H9 (cell line): ENCODE measurements at regions not wholly inside any gene's neighbourhood (a gene's known extent, or its start where the extent isn't known, plus 50 kb on each side); places are given as distances from the start of the nearest gene placed in this dataset.

Experiments
- DNase-seq: peaks from one replicate; pipeline ENCODE4 v3.0.0-alpha.2; 2017
- H2AFZ ChIP-seq: one replicate; pipeline ENCODE4 v1.6.1; 2013; ENCODE audit warnings: mild to moderate bottlenecking, low read length, control low read depth, moderate library complexity
- H2AK5ac ChIP-seq: 2 replicates; pipeline ENCODE4 v1.6.1; 2013; ENCODE audit warnings: low read length, control low read depth, mixed read lengths; ENCODE audit not compliant: insufficient read length
- H2BK120ac ChIP-seq: one replicate; pipeline ENCODE4 v1.6.1; 2013; ENCODE audit warnings: low read depth, mild to moderate bottlenecking, low read length, control low read depth, inconsistent platforms; ENCODE audit not compliant: poor library complexity, severe bottlenecking
- H2BK12ac ChIP-seq: 2 replicates; pipeline ENCODE4 v1.6.1; 2013; ENCODE audit warnings: low read length, control low read depth, mixed read lengths, low read depth; ENCODE audit not compliant: insufficient read length
- H2BK15ac ChIP-seq: 2 replicates; pipeline ENCODE4 v1.6.1; 2013; ENCODE audit warnings: low read depth, low read length, control low read depth
- H2BK20ac ChIP-seq: one replicate; pipeline ENCODE4 v1.6.1; 2013; ENCODE audit warnings: low read depth, mild to moderate bottlenecking, low read length, control low read depth, inconsistent platforms; ENCODE audit not compliant: poor library complexity, severe bottlenecking
- H2BK5ac ChIP-seq: 2 replicates; pipeline ENCODE4 v1.6.1; 2013; ENCODE audit warnings: low read length, control low read depth, mixed read lengths; ENCODE audit not compliant: insufficient read length
- H3K14ac ChIP-seq: 2 replicates; pipeline ENCODE4 v1.6.1; 2013; ENCODE audit warnings: low read length, control low read depth; ENCODE audit not compliant: insufficient read depth
- H3K18ac ChIP-seq: 2 replicates; pipeline ENCODE4 v1.6.1; 2013; ENCODE audit warnings: low read depth, mild to moderate bottlenecking, mixed read lengths, low read length, control low read depth; ENCODE audit not compliant: insufficient read length
- H3K23ac ChIP-seq: 2 replicates; pipeline ENCODE4 v1.6.1; 2013; ENCODE audit warnings: low read length, control low read depth, mixed read lengths, low read depth; ENCODE audit not compliant: insufficient read length
- H3K23me2 ChIP-seq: 2 replicates; pipeline ENCODE4 v1.6.1; 2013; ENCODE audit warnings: low read depth, mild to moderate bottlenecking, mixed read lengths, low read length, control low read depth; ENCODE audit not compliant: insufficient read length, poor library complexity, severe bottlenecking
- H3K27ac ChIP-seq: 2 replicates; pipeline ENCODE4 v1.5.1; 2013; ENCODE audit warnings: low read length, control low read depth, mixed read lengths, low read depth; ENCODE audit not compliant: insufficient read length
- H3K27me3 ChIP-seq: 2 replicates; pipeline ENCODE4 v1.6.1; 2013; ENCODE audit warnings: low read length, control low read depth, inconsistent platforms; ENCODE audit not compliant: insufficient read depth
- H3K4ac ChIP-seq: 2 replicates; pipeline ENCODE4 v1.6.1; 2013; ENCODE audit warnings: low read depth, mild to moderate bottlenecking, control low read depth, inconsistent platforms, low read length, moderate library complexity
- H3K4me1 ChIP-seq: 2 replicates; pipeline ENCODE4 v1.6.1; 2013; ENCODE audit warnings: low read length, control low read depth, inconsistent platforms; ENCODE audit not compliant: insufficient read depth
- H3K4me2 ChIP-seq: 2 replicates; pipeline ENCODE4 v1.6.1; 2013; ENCODE audit warnings: low read length, control low read depth, mixed read lengths; ENCODE audit not compliant: insufficient read length, insufficient read depth
- H3K56ac ChIP-seq: 2 replicates; pipeline ENCODE4 v1.6.1; 2013; ENCODE audit warnings: low read depth, mild to moderate bottlenecking, mixed read lengths, low read length, control low read depth; ENCODE audit not compliant: insufficient read length
- H3K79me1 ChIP-seq: 2 replicates; pipeline ENCODE4 v1.6.1; 2013; ENCODE audit warnings: low read depth, mild to moderate bottlenecking, moderate library complexity, low read length, control low read depth, inconsistent platforms; ENCODE audit not compliant: insufficient read depth, poor library complexity, severe bottlenecking
- H3K79me2 ChIP-seq: 2 replicates; pipeline ENCODE4 v1.6.1; 2013; ENCODE audit warnings: low read length, control low read depth, inconsistent platforms; ENCODE audit not compliant: insufficient read depth
- H3K9ac ChIP-seq: 2 replicates; pipeline ENCODE4 v1.6.1; 2013; ENCODE audit warnings: low read length, control low read depth, mixed read lengths; ENCODE audit not compliant: insufficient read length; ENCODE audit errors: extremely low read depth
- H3K9me3 ChIP-seq: one replicate; pipeline ENCODE4 v1.6.1; 2013; ENCODE audit warnings: low read depth, low read length, inconsistent platforms; ENCODE audit not compliant: control insufficient read depth
- H3T11ph ChIP-seq: one replicate; pipeline ENCODE4 v1.6.1; 2013; ENCODE audit warnings: mild to moderate bottlenecking, low read length, control low read depth, inconsistent platforms
- H4K20me1 ChIP-seq: one replicate; pipeline ENCODE4 v1.6.1; 2013; ENCODE audit not compliant: control insufficient read depth, insufficient read length, insufficient read depth
- H4K5ac ChIP-seq: 2 replicates; pipeline ENCODE4 v1.6.1; 2013; ENCODE audit warnings: low read depth, mild to moderate bottlenecking, mixed read lengths, low read length, control low read depth; ENCODE audit not compliant: insufficient read length
- H4K8ac ChIP-seq: replicated peaks from 2 replicates; pipeline ENCODE4 v1.6.1; 2013; ENCODE audit warnings: low read length, control low read depth, mixed read lengths, low read depth; ENCODE audit not compliant: insufficient read length
- H4K91ac ChIP-seq: 2 replicates; pipeline ENCODE4 v1.6.1; 2013; ENCODE audit warnings: low read depth, mild to moderate bottlenecking, moderate library complexity, mixed read lengths, low read length, control low read depth; ENCODE audit not compliant: insufficient read length
- H3K27ac Mint-ChIP-seq, 3 experiments: 2 replicates in 2 of 3; 3 replicates in 1 of 3; pipeline ENCODE4 v1.8.0; 2020 to 2021; ENCODE audit warnings: mixed read lengths in 3 of 3, mild to moderate bottlenecking in 1 of 3, moderate library complexity in 1 of 3
- H3K27me3 Mint-ChIP-seq: 2 replicates; pipeline ENCODE4 v1.8.0; 2021; ENCODE audit warnings: low read depth, mild to moderate bottlenecking, moderate library complexity, mixed read lengths
- H3K36me3 Mint-ChIP-seq, 3 experiments: 2 replicates in 2 of 3; 3 replicates in 1 of 3; pipeline ENCODE4 v1.8.0; 2020 to 2021; ENCODE audit warnings: low read depth in 3 of 3, mixed read lengths in 3 of 3; ENCODE audit not compliant: insufficient read depth in 1 of 3
- H3K4me1 Mint-ChIP-seq, 2 experiments: 2 replicates each; pipeline ENCODE4 v1.8.0; 2020; ENCODE audit warnings: mixed read lengths in 2 of 2
- H3K4me3 Mint-ChIP-seq, 2 experiments: 2 replicates in 1 of 2; 3 replicates in 1 of 2; pipeline ENCODE4 v1.8.0; 2020 to 2021; ENCODE audit warnings: mild to moderate bottlenecking in 2 of 2, mixed read lengths in 2 of 2, moderate library complexity in 1 of 2
- H3K9me3 Mint-ChIP-seq, 2 experiments: 2 replicates in 1 of 2; 3 replicates in 1 of 2; pipeline ENCODE4 v1.8.0; 2020; ENCODE audit warnings: mild to moderate bottlenecking in 2 of 2, mixed read lengths in 2 of 2, moderate library complexity in 1 of 2
- WGBS: extraction: QIAGEN DNeasy Blood & Tissue Kit; methylation state at CpG from one replicate; pipeline ENCODE4 v1.1.7; 2013; ENCODE audit warnings: missing lambda C conversion rate, low lambda C conversion rate, mixed read lengths; ENCODE audit not compliant: insufficient read length; ENCODE audit errors: extremely low coverage; 5-methylcytosine and 5-hydroxymethylcytosine counted together
- TF ChIP-seq, protein P1 (sequence below): fragments of 200-600 bp; sonication (generic); conservative IDR thresholded peaks from 3 replicates; pipeline ENCODE4 v1.8.0; 2021; ENCODE audit warnings: antibody characterized with exemption, mild to moderate bottlenecking

DNA sequence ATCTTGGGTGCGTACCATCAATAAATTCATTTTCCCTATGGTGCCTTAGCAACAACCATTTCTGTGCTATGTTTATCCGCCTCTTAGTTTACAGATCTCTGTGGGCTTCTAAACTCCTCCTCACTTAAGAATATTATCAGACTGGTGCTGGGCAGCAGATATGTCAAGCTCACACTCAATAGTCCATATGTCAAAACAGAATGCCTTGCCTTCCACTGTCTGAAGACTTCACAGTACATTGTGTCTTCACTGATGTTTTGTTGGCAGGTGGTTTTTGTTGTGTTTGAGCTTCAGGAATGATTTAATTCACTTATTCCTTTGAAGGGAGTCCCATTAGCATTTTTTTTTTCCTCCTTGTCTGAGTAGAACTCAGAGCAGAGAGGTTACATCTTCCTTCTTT is 419.6 kb downstream of the DNAJB9 start:
- no peak for DNase-seq
- Histone ChIP-seq H3K27ac (no peak overlapping the region), H2BK120ac (no peak overlapping the region), H2BK12ac (no peak overlapping the region), H3K9ac (no peak overlapping the region), H3T11ph (no peak overlapping the region), H4K20me1 (no peaks in the 10 kb centered on the region), H4K91ac (no peak overlapping the region), H3K14ac (no peak overlapping the region), H2BK20ac (no peak overlapping the region), H3K23ac (no peak overlapping the region), H4K5ac (no peak overlapping the region), H3K4me2 (no peak overlapping the region), H3K18ac (no peak overlapping the region), H2AK5ac (no peak overlapping the region), H3K4me1 (no peaks in the 10 kb centered on the region), H3K9me3 (no peaks in the 10 kb centered on the region), H3K4ac (no peak overlapping the region), H3K23me2 (no peaks in the 10 kb centered on the region), H2BK15ac (no peak overlapping the region), H3K56ac (no peak overlapping the region), H3K27me3 (no peaks in the 10 kb centered on the region), H3K79me2 (no peaks in the 10 kb centered on the region), H2AFZ (no peak overlapping the region), H2BK5ac (no peak overlapping the region), H3K79me1 (no peaks in the 10 kb centered on the region), H4K8ac (no peak overlapping the region)
- Mint-ChIP-seq H3K27me3 (no peaks in the 10 kb centered on the region), H3K4me1 (peaks cover 21 to 32% of the 10 kb centered on the region in 2 experiments), H3K27ac (no peak overlapping the region), H3K36me3 (no peaks in the 10 kb centered on the region), H3K4me3 (no peak overlapping the region), H3K9me3 (no peaks in the 10 kb centered on the region)
- no CpG with 5 or more reads among the region's 2 CpGs for WGBS
- TF ChIP-seq, protein P1, sequence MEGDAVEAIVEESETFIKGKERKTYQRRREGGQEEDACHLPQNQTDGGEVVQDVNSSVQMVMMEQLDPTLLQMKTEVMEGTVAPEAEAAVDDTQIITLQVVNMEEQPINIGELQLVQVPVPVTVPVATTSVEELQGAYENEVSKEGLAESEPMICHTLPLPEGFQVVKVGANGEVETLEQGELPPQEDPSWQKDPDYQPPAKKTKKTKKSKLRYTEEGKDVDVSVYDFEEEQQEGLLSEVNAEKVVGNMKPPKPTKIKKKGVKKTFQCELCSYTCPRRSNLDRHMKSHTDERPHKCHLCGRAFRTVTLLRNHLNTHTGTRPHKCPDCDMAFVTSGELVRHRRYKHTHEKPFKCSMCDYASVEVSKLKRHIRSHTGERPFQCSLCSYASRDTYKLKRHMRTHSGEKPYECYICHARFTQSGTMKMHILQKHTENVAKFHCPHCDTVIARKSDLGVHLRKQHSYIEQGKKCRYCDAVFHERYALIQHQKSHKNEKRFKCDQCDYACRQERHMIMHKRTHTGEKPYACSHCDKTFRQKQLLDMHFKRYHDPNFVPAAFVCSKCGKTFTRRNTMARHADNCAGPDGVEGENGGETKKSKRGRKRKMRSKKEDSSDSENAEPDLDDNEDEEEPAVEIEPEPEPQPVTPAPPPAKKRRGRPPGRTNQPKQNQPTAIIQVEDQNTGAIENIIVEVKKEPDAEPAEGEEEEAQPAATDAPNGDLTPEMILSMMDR = no peak
